ENCODE measurements at regions not wholly inside any gene's neighbourhood (a gene's known extent, or its start where the extent isn't known, plus 50 kb on each side); places are given as distances from the start of the nearest gene placed in this dataset.

GRCh38 chr9:31674264-31674663 lies 710.2 kb upstream of the ACO1 start:
- no peak overlapping the region for H3K27ac ChIP-seq
- no peaks in the 10 kb centered on the region for H3K4me1 ChIP-seq
- no peaks in the 10 kb centered on the region for H3K9me3 ChIP-seq
- no peak overlapping the region for H3K4me3 ChIP-seq
- H3K36me3 ChIP-seq = no peaks in the 10 kb centered on the region
- no peaks in the 10 kb centered on the region for H3K27me3 ChIP-seq
- DNase-seq = no peak
- no peak for TF ChIP-seq POLR2AphosphoS5 (IDR thresholded peaks at IDR 0.05)
- intact Hi-C loops (cut with DNase I) = no loop called here
- WGBS, 2 donors = 81 to 93% methylated on average over 1 of the region's 1 CpG

- no peak for DNase-seq
- Histone ChIP-seq H3K9me3 (no peaks in the 10 kb centered on the region), H3K4me1 (no peaks in the 10 kb centered on the region), H3K36me3 (no peaks in the 10 kb centered on the region), H3K27me3 (no peaks in the 10 kb centered on the region), H3K4me3 (no peak overlapping the region), H3K27ac (no peak overlapping the region)
- TF ChIP-seq EP300 (IDR thresholded peaks at IDR 0.05) (no peak), CTCF (IDR thresholded peaks at IDR 0.05) (no peak), POLR2AphosphoS5 (IDR thresholded peaks at IDR 0.05) (no peak), POLR2A (IDR thresholded peaks at IDR 0.05) (no peak)
- 86 to 91% methylated on average over 2 of the region's 2 CpGs for WGBS, 2 donors
- intact Hi-C loops (cut with DNase I) = no loop called here
Measured at GRCh38 chr9:31677415-31677814, 707.0 kb upstream of the ACO1 start.

GRCh38 chr9:31677877-31678276 lies 706.6 kb upstream of the ACO1 start:
- 91 to 94% methylated on average over 2 of the region's 2 CpGs for WGBS, 2 donors
- intact Hi-C loops (cut with DNase I) = no loop called here

DNA sequence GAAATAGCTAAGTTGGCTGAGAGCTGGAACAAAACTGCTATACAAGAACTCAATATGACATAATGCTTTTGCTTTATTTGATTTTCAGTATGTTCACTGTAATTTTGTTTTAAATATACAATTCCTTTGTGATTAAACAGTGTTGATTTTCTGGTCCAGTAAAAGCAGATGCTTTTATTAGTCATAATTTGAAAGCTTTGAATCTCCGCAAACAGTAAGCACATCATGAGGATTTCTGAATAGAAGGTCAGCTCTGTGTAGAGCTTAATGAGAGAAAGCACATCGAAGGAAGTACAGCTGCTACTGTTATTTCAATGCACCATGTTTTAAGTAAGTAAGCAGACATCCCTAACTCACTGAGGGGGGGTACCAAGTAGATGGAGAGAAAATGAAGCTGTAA lies 701.3 kb upstream of the ACO1 start:
- no peaks in the 10 kb centered on the region for H3K27me3 ChIP-seq
- no peaks in the 10 kb centered on the region for H3K36me3 ChIP-seq
- H3K4me3 ChIP-seq = no peak overlapping the region
- WGBS, 2 donors = 73 to 85% methylated on average over 2 of the region's 2 CpGs
- intact Hi-C loops (cut with DNase I) = no loop called here
- H3K9me3 ChIP-seq = no peaks in the 10 kb centered on the region
- no peak for DNase-seq
- no peaks in the 10 kb centered on the region for H3K4me1 ChIP-seq
- no peak overlapping the region for H3K27ac ChIP-seq
- no peak for TF ChIP-seq CTCF (IDR thresholded peaks at IDR 0.05)
- TF ChIP-seq EP300 (IDR thresholded peaks at IDR 0.05) = no peak
- TF ChIP-seq POLR2AphosphoS5 (IDR thresholded peaks at IDR 0.05) = no peak
- no peak for TF ChIP-seq POLR2A (IDR thresholded peaks at IDR 0.05)

More at GRCh38 chr9:31677877-31678276, 706.6 kb upstream of the ACO1 start:
- H3K27me3 ChIP-seq = no peaks in the 10 kb centered on the region
- H3K9me3 ChIP-seq = no peaks in the 10 kb centered on the region
- TF ChIP-seq POLR2AphosphoS5 (IDR thresholded peaks at IDR 0.05) (no peak), CTCF (IDR thresholded peaks at IDR 0.05) (no peak), POLR2A (IDR thresholded peaks at IDR 0.05) (no peak), EP300 (IDR thresholded peaks at IDR 0.05) (no peak)
- H3K4me3 ChIP-seq = no peak overlapping the region
- H3K27ac ChIP-seq = no peak overlapping the region
- no peaks in the 10 kb centered on the region for H3K36me3 ChIP-seq
- no peaks in the 10 kb centered on the region for H3K4me1 ChIP-seq
- DNase-seq = no peak

GRCh38 chr9:31697956-31698355 lies 686.5 kb upstream of the ACO1 start:
- WGBS, 2 donors = 70 to 74% methylated on average over 2 of the region's 2 CpGs
- intact Hi-C loops (cut with DNase I) = no loop called here
- no peaks in the 10 kb centered on the region for H3K36me3 ChIP-seq
- no peak for DNase-seq
- H3K9me3 ChIP-seq = no peaks in the 10 kb centered on the region
- no peak overlapping the region for H3K27ac ChIP-seq
- no peaks in the 10 kb centered on the region for H3K27me3 ChIP-seq
- no peak overlapping the region for H3K4me3 ChIP-seq
- no peaks in the 10 kb centered on the region for H3K4me1 ChIP-seq
- TF ChIP-seq POLR2A (IDR thresholded peaks at IDR 0.05) (no peak), CTCF (IDR thresholded peaks at IDR 0.05) (no peak), POLR2AphosphoS5 (IDR thresholded peaks at IDR 0.05) (no peak), EP300 (IDR thresholded peaks at IDR 0.05) (no peak)

Measured in sigmoid colon (tissue), 6 donors.